CD4-positive, alpha-beta T cell treated with Interferon gamma for 1 hour (primary cell): ENCODE measurements at regions not wholly inside any gene's neighbourhood (a gene's known extent, or its start where the extent isn't known, plus 50 kb on each side); places are given as distances from the start of the nearest gene placed in this dataset.

Experiments used
- DNase-seq: peaks from one replicate; pipeline ENCODE4 v3.0.0-alpha.2; 2020

- DNase-seq: no peak
Observed at GRCh38 chr2:120576509-120577474, 158.9 kb upstream of the GLI2 start.

GRCh38 chr2:120577721-120578295, 157.9 kb upstream of the GLI2 start:
- DNase-seq: no peak

- no peak for DNase-seq
Observed at GRCh38 chr2:120578576-120579352, 156.9 kb upstream of the GLI2 start.

GRCh38 chr2:120579916-120580685, 155.6 kb upstream of the GLI2 start:
- no peak for DNase-seq

- DNase-seq: no peak
Observed at GRCh38 chr2:120580709-120581108, 155.0 kb upstream of the GLI2 start.

- no peak for DNase-seq
Observed at GRCh38 chr2:120583121-120583520, 152.5 kb upstream of the GLI2 start.

GRCh38 chr2:120583851-120584570, 151.7 kb upstream of the GLI2 start:
- DNase-seq: no peak

GRCh38 chr2:120586507-120587278, 149.0 kb upstream of the GLI2 start:
- no peak for DNase-seq

- DNase-seq: no peak
Observed at GRCh38 chr2:120587279-120587996, 148.2 kb upstream of the GLI2 start.

GRCh38 chr2:120587997-120588336, 147.7 kb upstream of the GLI2 start:
- DNase-seq: no peak

- DNase-seq: no peak
Observed at GRCh38 chr2:120589771-120590608, 145.7 kb upstream of the GLI2 start.

GRCh38 chr2:120590841-120591240, 144.8 kb upstream of the GLI2 start:
- DNase-seq: no peak

- no peak for DNase-seq
Observed at GRCh38 chr2:120591572-120591971, 144.1 kb upstream of the GLI2 start.

- DNase-seq: no peak
Observed at GRCh38 chr2:120592084-120592483, 143.6 kb upstream of the GLI2 start.

- DNase-seq: no peak
Observed at GRCh38 chr2:120593921-120594686, 141.6 kb upstream of the GLI2 start.

GRCh38 chr2:120594856-120595685, 140.6 kb upstream of the GLI2 start:
- no peak for DNase-seq

- DNase-seq: no peak
Observed at GRCh38 chr2:120595739-120596138, 139.9 kb upstream of the GLI2 start.
